Osteoblast (primary cell): ENCODE measurements at regions not wholly inside any gene's neighbourhood (a gene's known extent, or its start where the extent isn't known, plus 50 kb on each side); places are given as distances from the start of the nearest gene placed in this dataset.

ENCODE experiments used
- DNase-seq: peaks from one replicate; pipeline ENCODE4 v3.0.0; 2011; ENCODE audit warnings: low spot score, mixed read lengths; ENCODE audit not compliant: insufficient read length; ENCODE audit errors: missing footprints
- H2AFZ ChIP-seq: 2 replicates; pipeline ENCODE4 v1.6.0; 2011; ENCODE audit warnings: mild to moderate bottlenecking, low read length
- H3K27ac ChIP-seq: 2 replicates; pipeline ENCODE4 v1.5.1; 2011; ENCODE audit warnings: mild to moderate bottlenecking, low read depth, low read length, moderate library complexity
- H3K27me3 ChIP-seq: 2 replicates; pipeline ENCODE4 v1.6.0; 2012; ENCODE audit warnings: mild to moderate bottlenecking, control low read depth, inconsistent platforms, low read length, moderate library complexity; ENCODE audit not compliant: insufficient read depth
- H3K36me3 ChIP-seq: 2 replicates; pipeline ENCODE4 v1.5.1; 2011; ENCODE audit warnings: mild to moderate bottlenecking, low read length, control low read depth, moderate library complexity; ENCODE audit not compliant: insufficient read depth
- H3K4me1 ChIP-seq: 2 replicates; pipeline ENCODE4 v1.5.1; 2011; ENCODE audit warnings: mild to moderate bottlenecking, low read length, control low read depth, moderate library complexity; ENCODE audit not compliant: insufficient read depth
- H3K4me2 ChIP-seq: 2 replicates; pipeline ENCODE4 v1.6.0; 2011; ENCODE audit warnings: mild to moderate bottlenecking, low read length; ENCODE audit not compliant: insufficient read depth
- H3K4me3 ChIP-seq: fragments of 200-600 bp; sonication (generic); 3 replicates; pipeline ENCODE4 v1.5.1; 2012; ENCODE audit warnings: mild to moderate bottlenecking, low read length, inconsistent platforms; ENCODE audit not compliant: insufficient read depth
- H3K79me2 ChIP-seq: 2 replicates; pipeline ENCODE4 v1.6.0; 2012; ENCODE audit warnings: mild to moderate bottlenecking, low read length, control low read depth, inconsistent platforms; ENCODE audit not compliant: insufficient read depth
- H3K9me3 ChIP-seq: 2 replicates; pipeline ENCODE4 v1.5.1; 2011; ENCODE audit warnings: low read depth, low read length, control low read depth
- H4K20me1 ChIP-seq: 2 replicates; pipeline ENCODE4 v1.6.0; 2012; ENCODE audit warnings: mild to moderate bottlenecking, low read length, control low read depth; ENCODE audit not compliant: insufficient read depth
- CTCF ChIP-seq: IDR thresholded peaks from 2 replicates; pipeline ENCODE4 v1.5.1; 2011; ENCODE audit warnings: mild to moderate bottlenecking, low read depth, low read length, moderate library complexity; ENCODE audit errors: extremely low read depth

- TF ChIP-seq CTCF, result no peak
- Histone ChIP-seq H3K36me3 (no peaks in the 10 kb centered on the region), H3K9me3 (no peaks in the 10 kb centered on the region), H3K4me2 (no peak overlapping the region), H3K4me3 (no peak overlapping the region), H3K4me1 (peaks cover 30% of the 10 kb centered on the region), H3K79me2 (no peaks in the 10 kb centered on the region), H2AFZ (no peak overlapping the region), H3K27ac (no peak overlapping the region), H4K20me1 (no peaks in the 10 kb centered on the region), H3K27me3 (no peaks in the 10 kb centered on the region)
- no peak for DNase-seq
Observed at GRCh38 chr2:45072064-45072861, 63.0 kb upstream of the SIX2 start.

DNA sequence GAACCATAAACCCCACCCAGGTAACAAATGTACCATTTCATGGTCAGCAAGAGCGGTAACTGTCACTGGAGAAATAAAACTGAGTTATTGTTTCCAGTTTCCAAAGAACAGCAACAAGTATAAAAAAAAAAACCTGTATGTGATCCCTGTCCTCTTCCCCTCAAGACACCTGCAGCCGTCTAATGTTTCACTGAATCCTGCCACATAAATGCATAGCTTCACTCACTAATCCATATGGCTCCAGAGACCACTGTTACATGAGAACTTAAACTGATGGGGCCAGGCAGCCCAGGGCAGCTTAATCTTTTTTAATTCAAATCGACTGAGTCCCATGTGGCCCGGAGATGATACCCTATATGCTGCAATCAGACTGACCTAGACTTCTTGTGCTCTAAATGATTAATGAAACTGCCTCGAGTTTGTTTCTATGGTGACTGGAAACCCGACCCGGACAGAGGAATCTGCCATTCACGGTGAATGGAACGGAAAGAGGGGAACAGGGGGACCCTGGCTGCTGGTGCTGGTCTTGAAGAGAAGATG lies 60.9 kb upstream of the SIX2 start:
- TF ChIP-seq CTCF, result no peak
- H3K36me3 ChIP-seq, result no peaks in the 10 kb centered on the region
- H3K27ac ChIP-seq, result no peak overlapping the region
- peak overlapping the region; percentile 18 for H3K4me3 ChIP-seq
- H4K20me1 ChIP-seq, result no peaks in the 10 kb centered on the region
- H3K27me3 ChIP-seq, result no peaks in the 10 kb centered on the region
- H3K4me1 ChIP-seq, result peaks cover 30% of the 10 kb centered on the region
- DNase-seq, result no peak
- H3K79me2 ChIP-seq, result no peaks in the 10 kb centered on the region
- no peaks in the 10 kb centered on the region for H3K9me3 ChIP-seq
- peak overlapping the region; percentile 60 for H3K4me2 ChIP-seq
- peak overlapping the region; percentile 75 for H2AFZ ChIP-seq

DNA sequence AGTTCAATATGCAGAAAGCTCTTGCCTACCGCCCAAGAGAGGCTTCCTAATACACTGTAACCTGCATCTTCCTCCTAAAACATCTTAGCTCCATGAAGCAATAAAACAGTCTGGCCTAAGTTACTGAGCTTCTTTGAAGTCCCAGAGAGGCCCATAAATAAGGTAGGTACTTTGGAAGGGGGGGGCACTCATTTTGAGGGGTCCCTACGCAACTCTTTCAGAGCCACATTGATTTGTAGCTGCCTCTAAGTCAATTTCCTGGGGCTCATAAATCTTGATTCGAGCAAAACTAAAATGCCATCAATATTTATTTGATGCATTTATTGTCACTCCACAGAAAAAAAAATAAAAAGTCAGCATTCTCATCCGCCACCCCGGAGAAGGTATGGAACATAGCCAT lies 60.4 kb upstream of the SIX2 start:
- H4K20me1 ChIP-seq, result no peaks in the 10 kb centered on the region
- DNase-seq, result no peak
- H3K9me3 ChIP-seq, result no peaks in the 10 kb centered on the region
- H3K4me2 ChIP-seq, result no peak overlapping the region
- H3K79me2 ChIP-seq, result no peaks in the 10 kb centered on the region
- TF ChIP-seq CTCF, result no peak
- H3K27ac ChIP-seq, result no peak overlapping the region
- H3K36me3 ChIP-seq, result no peaks in the 10 kb centered on the region
- H3K4me3 ChIP-seq, result no peak overlapping the region
- H3K27me3 ChIP-seq, result no peaks in the 10 kb centered on the region
- peaks cover 30% of the 10 kb centered on the region for H3K4me1 ChIP-seq
- no peak overlapping the region for H2AFZ ChIP-seq

- TF ChIP-seq CTCF, result no peak
- no peak overlapping the region for H3K4me3 ChIP-seq
- no peaks in the 10 kb centered on the region for H3K79me2 ChIP-seq
- H3K27ac ChIP-seq, result no peak overlapping the region
- H4K20me1 ChIP-seq, result no peaks in the 10 kb centered on the region
- no peak overlapping the region for H3K4me2 ChIP-seq
- DNase-seq, result no peak
- H2AFZ ChIP-seq, result peak overlapping the region; percentile 4
- H3K4me1 ChIP-seq, result peaks cover 30% of the 10 kb centered on the region
- H3K9me3 ChIP-seq, result no peaks in the 10 kb centered on the region
- H3K36me3 ChIP-seq, result no peaks in the 10 kb centered on the region
- H3K27me3 ChIP-seq, result no peaks in the 10 kb centered on the region
Observed at GRCh38 chr2:45068571-45069140, 59.4 kb upstream of the SIX2 start.
